NCI-H1694 (cell line): ENCODE measurements at regions not wholly inside any gene's neighbourhood (a gene's known extent, or its start where the extent isn't known, plus 50 kb on each side); places are given as distances from the start of the nearest gene placed in this dataset.

Experiments
- DNase-seq: peaks from one replicate; lab custom pipeline; 2025; lab: John Stamatoyannopoulos, UW

DNA sequence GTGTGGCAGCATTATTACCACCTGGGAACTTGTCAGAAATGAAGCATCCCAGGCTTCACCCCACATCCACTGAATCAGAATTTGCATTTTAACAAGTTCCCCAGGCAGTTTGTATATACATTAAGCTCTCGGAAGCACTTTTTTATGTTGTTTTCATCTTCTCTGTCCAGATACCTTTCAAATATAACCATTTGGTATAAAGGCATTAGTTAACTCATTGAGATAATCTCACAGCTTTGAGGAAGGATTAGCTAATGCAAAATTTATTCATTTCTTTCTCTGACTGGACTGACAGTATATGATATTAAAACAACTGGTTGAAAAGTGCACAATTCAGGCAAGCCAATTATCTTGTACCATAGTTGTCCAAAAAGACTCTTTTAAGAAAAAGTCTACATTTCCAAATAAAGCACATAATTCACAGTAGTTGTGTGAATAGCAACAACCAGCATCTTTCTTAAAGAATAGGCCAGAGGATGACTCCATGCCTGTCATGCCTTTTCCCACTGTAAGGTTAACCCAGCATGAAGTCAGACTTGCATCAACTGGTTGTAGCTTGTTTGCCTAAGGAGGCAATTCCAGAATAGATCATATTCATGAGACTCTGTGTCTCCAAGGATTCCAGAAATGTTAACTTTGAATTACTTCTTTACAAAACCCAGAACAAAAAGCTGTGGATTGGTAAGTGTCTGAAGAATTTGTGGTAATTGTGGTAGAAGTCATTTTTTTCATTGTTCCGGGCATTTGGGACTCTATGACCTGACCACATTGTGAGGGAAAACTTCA lies 254.3 kb upstream of the SESN3 start:
- no peak for DNase-seq

DNA sequence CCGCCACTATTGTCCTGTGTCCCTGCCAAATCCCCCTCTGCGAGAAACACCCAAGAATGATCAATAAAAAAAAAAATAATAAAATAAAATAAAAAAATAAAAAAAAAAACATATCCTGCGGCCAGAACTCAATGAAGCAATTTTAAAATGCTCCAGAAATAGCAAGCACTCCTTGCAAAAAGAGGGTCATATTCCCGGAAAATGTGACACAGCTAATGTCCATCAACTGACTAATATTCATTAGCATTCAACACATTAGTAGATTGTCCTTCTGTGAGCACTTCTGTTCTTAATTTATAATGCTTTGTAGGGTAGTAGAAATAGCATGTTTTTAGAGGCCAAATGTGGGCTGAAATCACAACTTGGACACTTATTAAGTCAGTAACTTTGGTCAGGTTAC lies 252.3 kb upstream of the SESN3 start:
- DNase-seq, result no peak

DNA sequence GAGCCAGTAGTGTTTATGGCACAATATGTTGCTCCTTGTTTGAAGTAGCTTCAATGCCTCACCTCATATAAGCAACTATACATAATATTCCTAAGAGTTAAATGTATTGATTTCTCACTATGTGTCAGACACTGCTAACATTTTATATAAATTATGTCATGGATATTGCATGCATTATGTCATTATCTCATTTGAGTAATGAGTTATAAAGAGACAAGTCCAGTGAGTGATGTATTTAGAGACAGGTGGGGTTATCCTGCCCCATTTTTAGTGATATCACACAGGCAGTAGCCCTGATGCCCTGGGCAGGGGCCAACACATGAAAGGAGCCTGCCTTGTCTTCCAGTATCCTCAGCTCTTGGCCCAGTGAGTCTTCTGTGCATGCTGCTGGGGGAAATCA lies 247.0 kb upstream of the SESN3 start:
- no peak for DNase-seq

DNA sequence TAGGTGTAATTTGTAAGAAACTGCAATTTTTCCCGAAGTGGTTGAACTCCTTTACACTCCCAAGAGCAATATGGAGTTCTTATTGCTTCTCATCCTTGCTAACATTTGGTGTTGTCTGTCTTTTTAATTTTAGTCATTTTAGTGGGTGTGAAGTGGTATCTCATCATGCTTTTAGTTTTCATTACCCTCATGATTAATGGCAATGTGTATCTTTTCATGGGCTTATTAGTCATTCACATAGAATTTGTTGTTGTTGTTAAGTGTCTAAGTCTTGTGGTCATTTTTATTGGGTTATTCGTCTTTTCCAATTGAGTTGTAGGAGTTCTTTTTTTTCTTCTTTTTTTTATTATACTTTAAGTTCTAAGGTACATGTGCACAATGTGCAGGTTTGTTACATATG lies 238.3 kb upstream of the SESN3 start:
- DNase-seq, result no peak

DNA sequence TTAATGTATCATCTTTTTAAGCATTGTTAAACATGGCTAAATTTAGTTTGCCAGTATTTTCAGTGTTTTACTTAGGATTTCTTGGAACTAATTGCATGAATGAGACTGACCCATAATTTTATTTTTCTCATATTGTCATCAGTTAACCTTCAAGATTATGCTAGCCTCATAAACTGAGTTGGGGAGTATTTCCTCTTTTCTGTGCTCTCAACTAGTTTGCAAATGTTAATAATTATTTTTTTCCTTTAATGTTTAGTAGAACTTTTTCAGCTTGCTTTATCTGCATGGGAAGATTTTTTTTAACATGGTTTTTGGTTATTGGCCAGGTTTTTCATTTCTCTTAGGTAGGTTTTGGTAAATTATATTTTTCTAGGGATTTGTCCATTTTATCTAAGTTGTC lies 235.4 kb upstream of the SESN3 start:
- DNase-seq, result no peak

DNA sequence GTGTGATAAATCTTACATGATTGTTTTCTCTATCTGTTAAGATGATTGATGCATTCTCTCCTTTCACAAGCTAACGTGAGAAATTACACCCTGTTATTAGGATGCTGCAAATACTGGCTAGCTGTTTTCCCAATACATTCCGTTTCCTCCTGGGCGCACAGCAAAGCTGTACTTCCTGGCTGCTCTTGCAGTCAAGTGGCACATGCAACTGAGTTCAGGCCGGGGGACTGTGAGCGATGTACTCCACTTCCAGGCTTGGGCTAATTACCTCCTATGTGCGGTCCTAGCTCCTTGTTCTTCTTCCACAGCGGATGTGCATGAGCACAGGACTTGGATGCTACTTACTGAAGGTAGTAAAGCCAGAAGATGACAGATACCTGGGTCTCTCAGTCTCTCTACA lies 234.9 kb upstream of the SESN3 start:
- no peak for DNase-seq

DNA sequence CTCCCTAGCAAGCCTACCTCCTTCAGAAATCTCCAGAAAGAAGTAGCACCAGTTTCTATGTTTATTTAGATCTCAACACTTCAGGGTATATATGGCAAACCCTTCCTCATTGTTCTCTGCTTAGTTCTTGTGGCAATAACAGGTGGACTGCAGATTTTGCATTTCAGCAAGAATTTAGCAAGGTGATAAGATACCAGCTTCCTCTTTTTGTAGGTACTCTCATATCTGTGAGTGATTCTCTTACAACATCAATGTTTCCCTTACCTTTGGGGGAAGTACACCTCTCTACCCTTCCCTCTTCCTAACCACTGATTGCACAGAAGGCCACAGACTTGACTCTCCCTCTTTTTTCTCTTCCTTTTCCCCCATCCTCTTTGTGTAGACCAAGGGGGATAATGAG lies 230.9 kb upstream of the SESN3 start:
- no peak for DNase-seq

DNA sequence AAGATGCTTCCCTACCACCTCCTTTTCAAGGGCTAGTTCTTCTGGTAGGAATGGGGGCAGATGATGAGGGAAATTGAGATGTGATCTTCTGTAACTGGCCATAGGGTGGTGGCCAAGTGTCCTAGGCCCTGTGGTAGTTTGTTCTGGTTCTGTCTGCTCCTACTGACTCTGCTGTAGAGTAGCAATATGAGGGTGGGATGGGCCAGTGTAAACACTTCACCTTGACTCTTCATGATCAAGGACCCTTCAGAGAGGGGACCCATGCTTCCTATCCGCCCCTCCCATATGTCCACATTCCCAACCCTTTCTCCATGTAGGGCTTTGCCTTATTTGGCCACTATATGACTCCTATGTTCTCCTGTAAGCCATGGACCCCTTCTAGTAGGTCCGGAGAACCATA lies 230.3 kb upstream of the SESN3 start:
- DNase-seq, result no peak

DNA sequence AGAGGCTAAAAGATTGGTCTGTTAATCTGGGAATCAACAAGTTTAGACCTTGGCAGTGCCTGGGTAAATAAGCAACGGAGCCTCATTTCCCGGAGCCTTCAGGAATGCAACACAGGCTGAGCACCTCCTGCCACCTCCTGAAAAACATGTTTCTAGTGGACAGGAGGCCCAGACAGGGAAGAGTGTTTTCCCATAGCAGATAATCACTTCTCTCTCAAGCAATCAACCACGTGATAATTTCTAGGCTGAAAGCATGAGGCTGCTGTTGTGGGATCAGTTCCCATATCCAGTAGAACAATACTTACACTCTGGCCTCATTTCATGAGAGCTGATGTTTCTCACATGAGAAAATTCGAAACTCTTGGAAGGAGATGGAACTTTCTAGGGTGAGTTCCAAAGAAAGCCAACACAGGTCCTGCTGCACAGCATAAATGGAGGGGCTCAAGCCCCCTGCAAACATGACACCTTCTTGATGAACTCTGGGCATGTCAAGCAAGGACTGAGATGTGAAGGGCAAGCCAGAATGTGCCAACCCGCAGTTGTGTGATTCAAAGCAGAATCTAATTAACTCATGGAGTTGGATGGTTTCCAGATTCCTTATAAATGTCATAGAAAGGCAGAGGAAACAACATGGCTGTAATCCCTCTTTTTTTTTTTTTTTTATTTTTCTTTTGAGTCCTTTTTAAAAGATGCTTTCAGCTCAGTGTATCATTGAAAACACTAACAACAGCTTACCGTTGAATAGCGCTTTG lies 228.5 kb upstream of the SESN3 start:
- peak; percentile 9 for DNase-seq

DNA sequence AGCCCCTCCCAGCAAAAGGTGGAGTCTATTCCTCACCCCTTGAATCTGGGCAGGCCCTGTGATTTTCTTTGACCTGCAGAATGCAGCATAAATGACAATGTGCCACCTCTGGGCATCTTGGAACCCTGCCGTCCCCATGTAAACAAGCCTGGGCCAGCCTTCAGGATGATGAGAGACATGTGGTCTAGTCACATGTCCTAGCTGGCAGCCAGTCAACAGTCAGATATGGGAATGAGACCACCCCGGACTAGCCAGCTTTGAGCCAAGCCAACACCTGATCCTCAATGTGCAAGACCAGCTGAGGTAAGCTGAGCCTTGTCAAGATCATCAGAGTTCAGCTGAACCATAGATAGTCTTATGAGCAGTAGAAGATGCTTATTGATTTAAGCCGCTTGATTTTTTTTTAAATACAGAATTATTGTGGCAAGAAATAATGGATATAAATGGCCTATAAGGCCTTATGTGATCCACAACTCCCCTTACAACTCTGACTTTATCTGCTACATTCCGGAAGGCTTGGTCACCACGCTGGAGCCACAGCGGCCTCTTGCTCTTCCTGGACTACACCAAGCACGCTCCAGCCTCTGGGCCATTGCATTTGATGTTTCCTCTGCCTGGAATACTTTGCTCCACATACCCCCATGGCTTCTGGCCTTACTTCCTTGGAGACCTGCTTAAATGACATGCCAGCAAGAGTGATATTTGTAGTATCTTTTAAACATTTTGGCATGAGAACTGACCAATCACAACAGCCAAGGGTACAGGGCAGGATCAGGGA lies 225.9 kb upstream of the SESN3 start:
- no peak for DNase-seq

DNA sequence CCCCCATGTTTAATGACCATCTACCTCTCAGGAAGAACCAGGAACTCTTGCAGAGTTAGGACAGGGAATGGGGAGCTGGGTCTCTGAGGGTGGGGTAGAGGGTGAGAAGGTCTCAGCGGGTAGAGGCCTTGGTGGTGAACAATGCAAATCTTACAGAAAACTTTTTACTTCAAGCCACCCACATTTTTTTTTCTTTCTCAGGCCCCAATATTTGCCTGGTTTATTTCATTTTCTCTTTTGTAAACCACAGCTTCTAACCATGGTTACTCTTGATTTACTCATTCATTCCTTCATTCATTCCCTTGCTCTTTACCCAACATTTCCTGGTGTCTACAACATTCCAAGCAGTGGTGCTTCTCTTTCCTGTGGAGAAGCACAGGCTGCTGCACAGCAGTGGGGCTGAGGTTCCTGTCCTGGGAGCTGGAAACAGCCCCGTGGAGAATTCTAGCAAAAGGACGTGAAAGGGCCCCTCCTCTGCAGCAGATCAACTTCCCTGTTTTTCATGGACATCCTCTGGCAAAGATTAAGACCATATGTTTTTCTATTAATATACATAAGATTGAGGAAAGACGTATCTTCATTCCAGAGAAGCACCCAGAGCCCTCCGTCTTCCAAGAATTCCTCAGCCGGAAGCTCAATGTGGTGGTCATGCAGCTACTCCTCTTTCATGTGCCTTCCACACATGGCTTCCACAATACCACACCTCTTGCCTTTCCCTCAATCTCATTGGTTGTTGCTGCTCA lies 224.4 kb upstream of the SESN3 start:
- no peak for DNase-seq

DNA sequence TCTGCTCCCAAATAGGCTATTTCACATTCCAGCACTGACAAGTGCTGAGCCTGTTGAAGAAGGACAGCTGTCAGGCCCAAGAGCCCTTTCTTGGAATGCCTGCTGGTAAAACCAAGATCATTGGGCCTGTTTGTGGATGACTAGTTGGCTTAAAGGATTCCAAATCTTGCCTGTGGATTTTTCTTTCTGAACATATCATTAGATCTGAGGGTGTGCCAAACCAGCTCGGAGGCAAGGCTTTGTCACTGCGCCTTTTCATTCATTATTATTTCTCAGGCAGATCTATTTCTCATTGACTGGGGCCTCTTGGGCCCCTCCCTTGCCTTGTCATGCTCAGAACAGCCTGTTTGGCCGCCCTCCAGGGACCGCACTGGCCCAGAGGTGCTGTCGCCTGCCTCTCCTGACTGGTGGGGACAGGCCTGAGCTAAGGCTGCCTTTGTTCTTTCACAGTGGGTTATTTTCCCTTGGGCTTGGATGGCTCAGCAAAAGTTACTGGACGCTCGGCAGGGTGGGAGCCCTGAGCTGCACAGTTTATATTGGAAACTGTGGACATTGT lies 222.7 kb upstream of the SESN3 start:
- DNase-seq, result no peak

DNA sequence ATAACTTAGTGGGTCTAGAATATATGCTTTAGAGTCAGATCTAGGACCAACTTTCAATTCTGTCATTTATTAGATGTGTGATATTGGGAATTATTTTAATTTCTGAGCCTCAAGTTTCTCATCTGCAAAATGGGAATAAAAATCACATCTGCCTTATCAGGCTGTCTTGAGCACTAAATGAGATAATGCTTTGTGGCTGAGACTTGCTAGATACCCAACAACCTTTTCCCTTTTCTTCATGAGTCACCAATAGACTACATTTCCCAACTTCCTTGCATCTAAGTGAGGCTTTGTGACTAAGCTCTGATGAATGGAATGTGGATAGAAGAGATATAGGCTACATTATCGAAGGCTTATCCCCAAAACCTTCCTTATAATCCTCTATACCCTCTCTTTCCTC lies 220.7 kb upstream of the SESN3 start:
- DNase-seq, result no peak

DNA sequence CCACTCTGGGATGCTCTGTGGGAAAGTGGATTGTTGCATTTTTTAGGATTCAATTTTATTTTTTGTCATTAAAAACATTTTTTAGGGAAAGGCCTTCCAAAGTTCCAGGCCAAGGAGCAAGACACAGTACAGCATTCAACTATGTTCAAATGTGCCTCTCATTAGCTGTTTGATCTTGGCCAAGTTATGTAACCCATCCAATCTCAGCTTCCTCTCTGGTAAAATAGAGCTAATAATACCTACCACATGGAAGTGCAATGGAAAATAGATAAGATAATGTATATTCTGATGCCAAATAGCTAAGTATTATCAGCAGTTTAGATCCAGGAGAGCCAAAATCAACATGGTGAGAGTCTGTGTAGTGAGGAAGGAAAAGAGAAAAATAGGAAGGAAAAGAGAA lies 220.3 kb upstream of the SESN3 start:
- no peak for DNase-seq

DNA sequence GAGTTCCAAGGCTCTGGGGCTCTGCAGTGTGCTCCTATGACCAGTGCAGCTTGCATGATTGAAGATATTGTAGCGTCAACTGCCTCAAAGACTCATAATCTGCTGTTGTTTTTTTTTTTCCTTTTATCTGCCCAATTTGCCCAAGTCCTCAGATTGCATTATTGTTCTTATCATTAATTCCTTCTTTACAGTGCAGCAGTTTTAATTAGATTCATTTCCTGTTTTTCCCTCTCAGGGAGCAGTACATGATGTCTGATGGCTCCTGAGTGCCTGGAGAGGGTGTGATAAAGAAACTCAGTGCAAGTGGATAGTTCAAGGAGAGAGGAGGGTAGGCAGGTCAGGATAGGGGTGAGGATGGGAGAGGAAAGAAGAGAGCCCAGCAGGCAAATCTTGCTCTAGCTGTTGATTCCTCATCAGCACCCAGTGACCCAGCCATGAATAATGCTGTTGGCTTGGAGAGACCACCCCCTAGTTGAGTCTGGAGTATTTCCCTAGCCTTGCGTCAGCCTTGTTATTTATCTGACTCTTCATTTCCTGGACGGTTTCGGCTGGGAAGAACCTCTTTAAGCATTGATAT lies 219.6 kb upstream of the SESN3 start:
- DNase-seq, result no peak

DNA sequence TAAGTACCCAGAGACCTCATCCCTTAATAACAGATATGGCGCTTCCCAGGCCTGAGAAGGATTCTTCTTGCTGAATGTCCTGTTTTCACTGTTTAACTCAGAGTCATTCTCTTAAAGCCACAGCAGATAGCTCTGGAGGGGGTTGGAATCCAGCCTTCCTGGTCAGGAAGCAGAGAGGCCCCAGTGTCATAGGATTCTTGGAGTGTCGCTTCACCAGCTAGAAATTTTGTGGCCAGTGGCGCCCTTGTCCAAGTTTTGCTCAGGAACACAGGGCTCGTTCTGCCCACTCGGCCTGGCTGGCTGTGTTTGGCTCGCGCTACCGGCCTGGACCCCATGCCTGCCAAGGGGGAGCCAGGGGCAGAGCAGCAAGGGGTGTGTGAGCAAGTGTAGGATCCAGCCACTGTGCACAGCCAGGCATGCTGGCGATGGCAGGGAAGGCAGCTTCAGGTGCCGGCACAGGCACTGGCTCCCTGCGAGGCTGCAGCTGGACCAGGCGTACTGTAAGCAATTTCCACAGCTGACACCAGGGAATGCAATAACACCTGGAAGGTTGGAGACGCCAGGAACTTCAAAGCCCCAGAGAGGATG lies 214.8 kb upstream of the SESN3 start:
- DNase-seq, result no peak

DNA sequence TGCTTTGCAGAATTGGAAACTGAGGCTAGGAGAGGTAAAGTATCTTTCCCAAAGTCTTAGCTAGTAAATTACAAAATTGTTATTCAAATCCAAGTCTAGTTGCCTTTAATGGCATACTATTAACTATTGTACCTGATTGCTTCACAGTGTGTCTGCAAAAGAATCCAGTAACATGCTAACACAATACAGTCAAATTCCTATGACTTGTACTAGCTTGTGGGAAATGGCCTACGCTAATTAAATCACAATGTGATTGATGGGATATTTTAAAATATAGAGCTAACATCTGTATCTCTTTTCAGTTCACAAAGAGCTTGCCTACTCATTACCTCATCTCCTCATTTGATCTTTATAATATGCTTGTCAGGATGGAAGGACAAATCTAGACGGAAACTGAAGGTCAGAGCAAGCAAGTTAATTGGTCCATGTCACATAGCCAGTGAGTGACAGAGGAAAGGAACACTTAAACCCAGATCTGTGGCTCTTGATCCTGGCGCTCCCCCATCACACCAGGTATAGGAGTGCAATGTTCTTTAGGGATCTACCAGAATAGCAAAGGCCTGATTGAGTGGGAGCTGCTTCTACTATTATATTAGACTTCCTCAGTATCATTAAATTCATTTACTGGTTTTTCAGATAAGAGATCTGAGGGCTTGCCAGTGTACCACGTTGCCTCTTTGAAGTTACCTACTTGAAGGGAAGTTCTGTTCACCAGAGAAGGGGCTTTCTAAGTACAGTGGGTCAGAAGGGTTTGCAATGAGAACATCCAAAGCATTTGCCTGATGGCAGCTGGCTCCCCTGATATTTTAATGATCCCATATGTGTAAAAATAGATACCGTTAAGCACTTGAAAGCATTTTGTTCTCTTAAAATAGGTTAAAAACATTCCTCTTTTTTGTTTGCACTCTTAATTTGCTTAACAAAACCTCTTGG lies 213.6 kb upstream of the SESN3 start:
- no peak for DNase-seq

DNA sequence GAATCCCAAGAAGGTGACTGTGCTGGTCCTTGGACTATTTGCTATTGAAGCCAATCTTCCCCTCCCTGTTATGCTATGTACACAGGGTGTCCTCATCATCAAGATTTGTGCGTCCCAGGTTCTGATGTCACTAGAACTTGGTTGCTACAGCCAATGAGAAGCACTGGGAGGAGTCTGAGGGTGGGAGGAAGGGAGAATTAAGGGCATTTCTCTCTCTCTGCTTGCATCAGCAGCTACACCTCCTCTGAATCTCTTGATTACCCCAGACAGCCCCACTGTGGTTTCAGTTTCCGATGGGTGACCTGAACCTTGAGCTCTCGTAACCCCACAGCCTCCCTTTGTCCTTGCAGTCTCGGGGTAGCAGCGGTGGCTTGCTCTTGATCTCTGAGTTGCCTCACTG lies 212.4 kb upstream of the SESN3 start:
- no peak for DNase-seq

DNA sequence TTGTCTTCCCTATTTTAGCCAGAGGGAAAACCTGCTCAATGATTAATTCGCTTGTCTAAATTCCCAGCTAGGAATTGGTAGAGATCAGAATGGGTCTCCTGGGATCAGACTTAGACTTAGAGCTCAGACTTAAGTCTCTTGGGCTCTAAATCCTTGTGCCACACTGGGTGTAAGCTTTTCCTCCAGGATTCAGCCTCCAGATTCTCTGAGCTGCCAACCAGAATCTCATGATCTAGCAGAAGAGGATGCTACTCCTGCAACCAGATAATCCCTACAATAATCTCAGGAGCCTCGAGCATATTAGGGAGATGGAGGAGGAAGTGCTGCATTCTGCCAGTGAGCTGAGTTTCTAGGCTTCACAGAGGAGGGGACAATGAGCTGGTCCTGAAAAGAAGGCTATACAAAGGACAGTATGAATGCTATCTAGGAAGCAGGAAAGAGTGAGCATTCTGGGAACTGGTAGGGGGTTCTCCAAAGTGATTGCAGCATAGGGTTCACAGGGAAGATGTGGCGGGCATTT lies 211.6 kb upstream of the SESN3 start:
- DNase-seq, result no peak
